Activated naive CD4-positive, alpha-beta T cell treated with anti-CD3 and anti-CD28 coated beads, Interleukin-2, amount 50 U/mL, for 72 hours (primary cell): ENCODE measurements at regions not wholly inside any gene's neighbourhood (a gene's known extent, or its start where the extent isn't known, plus 50 kb on each side); places are given as distances from the start of the nearest gene placed in this dataset.

Experiments
- ATAC-seq, 2 donors: fragments of 150-1000 bp; cut with Tn5 transposase; 2 replicates each; pipeline ENCODE4 v1.10.0; 2021; ENCODE audit warnings: mild to moderate bottlenecking in 2 of 2, moderate library complexity in 2 of 2
- DNase-seq, 2 donors: peaks; one replicate each; pipeline ENCODE4 v3.0.0; 2021 to 2022; ENCODE audit warnings: low spot score in 2 of 2
- H3K27ac Mint-ChIP-seq, 2 donors: one replicate each; pipeline ENCODE4 v1.8.0; 2022; ENCODE audit warnings: mild to moderate bottlenecking in 2 of 2, mixed read lengths in 2 of 2
- H3K36me3 Mint-ChIP-seq, 2 donors: one replicate each; pipeline ENCODE4 v1.8.0; 2022; ENCODE audit warnings: mixed read lengths in 2 of 2
- H3K9me3 Mint-ChIP-seq, 2 donors: one replicate each; pipeline ENCODE4 v1.8.0; 2022; ENCODE audit warnings: mixed read lengths in 2 of 2

GRCh38 chr2:39524756-39525635 lies 87.9 kb upstream of the MAP4K3 start:
- Mint-ChIP-seq H3K36me3 (peaks cover 13 to 15% of the 10 kb centered on the region in 2 donors), H3K27ac (no peak overlapping the region), H3K9me3 (peaks cover 0 to 7% of the 10 kb centered on the region in 2 donors)
- DNase-seq, result no peak
- ATAC-seq, result no peak

GRCh38 chr2:39525636-39526412 lies 88.7 kb upstream of the MAP4K3 start:
- Mint-ChIP-seq H3K9me3 (peaks cover 0 to 7% of the 10 kb centered on the region in 2 donors), H3K27ac (no peak overlapping the region), H3K36me3 (peaks cover 13 to 15% of the 10 kb centered on the region in 2 donors)
- DNase-seq (no peak), ATAC-seq (no peak)

- no peak overlapping the region for H3K27ac Mint-ChIP-seq
- no peak for ATAC-seq
Measured at GRCh38 chr2:39528701-39529100, 91.6 kb upstream of the MAP4K3 start.

GRCh38 chr2:39529836-39530235 lies 92.8 kb upstream of the MAP4K3 start:
- Mint-ChIP-seq H3K9me3 (no peaks in the 10 kb centered on the region), H3K36me3 (no peaks in the 10 kb centered on the region), H3K27ac (no peak overlapping the region)
- no peak for ATAC-seq
- no peak for DNase-seq

More at GRCh38 chr2:39528701-39529100, 91.6 kb upstream of the MAP4K3 start:
- Mint-ChIP-seq H3K36me3 (peaks cover 0 to 3% of the 10 kb centered on the region in 2 donors), H3K9me3 (no peaks in the 10 kb centered on the region)
- DNase-seq, result no peak

- DNase-seq (no peak), ATAC-seq (no peak)
- no peaks in the 10 kb centered on the region for H3K9me3 Mint-ChIP-seq
- H3K27ac Mint-ChIP-seq, result no peak overlapping the region
- H3K36me3 Mint-ChIP-seq, result no peaks in the 10 kb centered on the region
Measured at GRCh38 chr2:39530411-39530866, 93.4 kb upstream of the MAP4K3 start.

- no peak for ATAC-seq
- H3K9me3 Mint-ChIP-seq, result no peaks in the 10 kb centered on the region
- DNase-seq, result no peak
- no peak overlapping the region for H3K27ac Mint-ChIP-seq
- H3K36me3 Mint-ChIP-seq, result no peaks in the 10 kb centered on the region
Measured at GRCh38 chr2:39531220-39531777, 94.2 kb upstream of the MAP4K3 start.

- ATAC-seq (no peak), DNase-seq (no peak)
- Mint-ChIP-seq H3K9me3 (no peaks in the 10 kb centered on the region), H3K36me3 (peaks cover 0 to 2% of the 10 kb centered on the region in 2 donors), H3K27ac (no peak overlapping the region)
Measured at GRCh38 chr2:39532933-39533332, 95.8 kb upstream of the MAP4K3 start.

GRCh38 chr2:39534095-39534711 lies 97.1 kb upstream of the MAP4K3 start:
- Mint-ChIP-seq H3K36me3 (peaks cover 0 to 12% of the 10 kb centered on the region in 2 donors), H3K27ac (no peak overlapping the region), H3K9me3 (no peaks in the 10 kb centered on the region)
- ATAC-seq (no peak), DNase-seq (no peak)

- ATAC-seq, result no peak
- no peak for DNase-seq
- H3K9me3 Mint-ChIP-seq, result no peaks in the 10 kb centered on the region
- H3K36me3 Mint-ChIP-seq, result peaks cover 0 to 14% of the 10 kb centered on the region in 2 donors
- H3K27ac Mint-ChIP-seq, result no peak overlapping the region
Measured at GRCh38 chr2:39535636-39536185, 98.6 kb upstream of the MAP4K3 start.

GRCh38 chr2:39537150-39537549 lies 100.1 kb upstream of the MAP4K3 start:
- H3K36me3 Mint-ChIP-seq, result peaks cover 0 to 14% of the 10 kb centered on the region in 2 donors
- no peaks in the 10 kb centered on the region for H3K9me3 Mint-ChIP-seq
- no peak overlapping the region for H3K27ac Mint-ChIP-seq
- ATAC-seq (peak; percentile 37 to 89), DNase-seq (no peak)

- no peak for DNase-seq
- no peak overlapping the region for H3K27ac Mint-ChIP-seq
- no peak for ATAC-seq
- H3K9me3 Mint-ChIP-seq, result no peaks in the 10 kb centered on the region
- H3K36me3 Mint-ChIP-seq, result peaks cover 0 to 14% of the 10 kb centered on the region in 2 donors
Measured at GRCh38 chr2:39538718-39539117, 101.6 kb upstream of the MAP4K3 start.

GRCh38 chr2:39540414-39540813 lies 103.3 kb upstream of the MAP4K3 start:
- DNase-seq (no peak), ATAC-seq (no peak)
- H3K9me3 Mint-ChIP-seq, result no peaks in the 10 kb centered on the region
- H3K27ac Mint-ChIP-seq, result no peak overlapping the region
- peaks cover 0 to 14% of the 10 kb centered on the region in 2 donors for H3K36me3 Mint-ChIP-seq

GRCh38 chr2:39541011-39541930 lies 104.2 kb upstream of the MAP4K3 start:
- Mint-ChIP-seq H3K36me3 (peaks cover 0 to 14% of the 10 kb centered on the region in 2 donors), H3K9me3 (no peaks in the 10 kb centered on the region), H3K27ac (no peak overlapping the region)
- no peak for DNase-seq
- no peak for ATAC-seq

- Mint-ChIP-seq H3K9me3 (no peaks in the 10 kb centered on the region), H3K36me3 (peaks cover 0 to 14% of the 10 kb centered on the region in 2 donors), H3K27ac (no peak overlapping the region)
- ATAC-seq (no peak), DNase-seq (no peak)
Measured at GRCh38 chr2:39542523-39542922, 105.4 kb upstream of the MAP4K3 start.

GRCh38 chr2:39545957-39546356 lies 108.9 kb upstream of the MAP4K3 start:
- DNase-seq (no peak), ATAC-seq (no peak)
- H3K27ac Mint-ChIP-seq, result no peak overlapping the region
- no peaks in the 10 kb centered on the region for H3K9me3 Mint-ChIP-seq
- no peaks in the 10 kb centered on the region for H3K36me3 Mint-ChIP-seq
